HG03342 (cell line): ENCODE measurements at regions not wholly inside any gene's neighbourhood (a gene's known extent, or its start where the extent isn't known, plus 50 kb on each side); places are given as distances from the start of the nearest gene placed in this dataset.

Experiments
- ATAC-seq: cut with Tn5 transposase; IDR thresholded peaks from one replicate; pipeline ENCODE4 v1.9.1; 2021; ENCODE audit warnings: mild to moderate bottlenecking, moderate library complexity; ENCODE audit not compliant: unreplicated experiment

GRCh38 chr6:169083508-169083874 is 170.2 kb downstream of the THBS2 start:
- no peak for ATAC-seq

GRCh38 chr6:169082817-169083507 is 170.7 kb downstream of the THBS2 start:
- ATAC-seq, result no peak

- no peak for ATAC-seq
Measured at GRCh38 chr6:169082093-169082492, 171.6 kb downstream of the THBS2 start.

GRCh38 chr6:169081248-169081647 is 172.4 kb downstream of the THBS2 start:
- no peak for ATAC-seq

- ATAC-seq, result no peak
Measured at GRCh38 chr6:169079650-169080049, 174.0 kb downstream of the THBS2 start.

GRCh38 chr6:169078399-169079145 is 175.1 kb downstream of the THBS2 start:
- no peak for ATAC-seq

- no peak for ATAC-seq
Measured at GRCh38 chr6:169075915-169076654, 177.6 kb downstream of the THBS2 start.

- ATAC-seq, result no peak
Measured at GRCh38 chr6:169075211-169075914, 178.3 kb downstream of the THBS2 start.

GRCh38 chr6:169074526-169074925 is 179.1 kb downstream of the THBS2 start:
- ATAC-seq, result no peak

- no peak for ATAC-seq
Measured at GRCh38 chr6:169073311-169073710, 180.3 kb downstream of the THBS2 start.

- ATAC-seq, result no peak
Measured at GRCh38 chr6:169072127-169073042, 181.3 kb downstream of the THBS2 start.

GRCh38 chr6:169071394-169071793 is 182.3 kb downstream of the THBS2 start:
- no peak for ATAC-seq

- no peak for ATAC-seq
Measured at GRCh38 chr6:169070506-169071176, 183.0 kb downstream of the THBS2 start.

GRCh38 chr6:169069356-169069755 is 184.3 kb downstream of the THBS2 start:
- ATAC-seq, result no peak

GRCh38 chr6:169064194-169064593 is 189.5 kb downstream of the THBS2 start:
- ATAC-seq, result no peak

GRCh38 chr6:169062272-169062671 is 191.4 kb downstream of the THBS2 start:
- ATAC-seq, result no peak

- no peak for ATAC-seq
Measured at GRCh38 chr6:169058634-169059033, 195.0 kb downstream of the THBS2 start.

- no peak for ATAC-seq
Measured at GRCh38 chr6:169052462-169052861, 201.2 kb downstream of the THBS2 start.

- ATAC-seq, result no peak
Measured at GRCh38 chr6:169051371-169051770, 202.3 kb downstream of the THBS2 start.

- no peak for ATAC-seq
Measured at GRCh38 chr6:169048865-169049205, 204.8 kb downstream of the THBS2 start.
